CD4-positive, alpha-beta memory T cell (primary cell): ENCODE measurements at regions not wholly inside any gene's neighbourhood (a gene's known extent, or its start where the extent isn't known, plus 50 kb on each side); places are given as distances from the start of the nearest gene placed in this dataset.

Experiments
- CTCF ChIA-PET: fragments of 350-600 bp; sonication (Branson Sonifier 250); formaldehyde crosslinking; loops from one replicate; lab custom pipeline; 2021; ENCODE audit warnings: inconsistent platforms; ENCODE audit not compliant: partially characterized antibody; lab: Charles Lee
- POLR2A ChIA-PET: fragments of 350-600 bp; sonication (Branson Sonifier 250); formaldehyde crosslinking; loops from one replicate; lab custom pipeline; 2021; ENCODE audit not compliant: partially characterized antibody; lab: Charles Lee
- DNase-seq, 5 donors: peaks; one replicate each; pipeline versions ENCODE4 v3.0.0 to v3.0.0-alpha.2; 2020 to 2022; ENCODE audit warnings: mixed read lengths in 1 of 5
- H3K27ac ChIP-seq: one replicate; pipeline ENCODE4 v1.7.0; 2013; ENCODE audit warnings: low read depth, low read length
- H3K27me3 ChIP-seq: 2 replicates; pipeline ENCODE4 v1.7.0; 2013; ENCODE audit warnings: mild to moderate bottlenecking, low read length, moderate library complexity; ENCODE audit not compliant: insufficient read depth
- H3K36me3 ChIP-seq: 2 replicates; pipeline ENCODE4 v1.7.0; 2013; ENCODE audit warnings: mild to moderate bottlenecking, low read length, moderate library complexity; ENCODE audit not compliant: insufficient read depth
- H3K4me1 ChIP-seq: 2 replicates; pipeline ENCODE4 v1.7.0; 2013; ENCODE audit warnings: mild to moderate bottlenecking, low read length, moderate library complexity; ENCODE audit not compliant: insufficient read depth
- H3K4me3 ChIP-seq, 2 donors: one replicate each; pipeline ENCODE4 v1.7.0; 2013; ENCODE audit warnings: low read length in 2 of 2, mild to moderate bottlenecking in 1 of 2
- H3K9me3 ChIP-seq, 2 donors: one replicate each; pipeline ENCODE4 v1.7.0; 2013; ENCODE audit warnings: low read length in 2 of 2, control low read depth in 1 of 2; ENCODE audit not compliant: control insufficient read depth in 1 of 2
- H3K27ac Mint-ChIP-seq, 7 donors: one replicate each; pipeline ENCODE4 v1.8.0; 2020 to 2021; ENCODE audit warnings: mixed read lengths in 7 of 7, mild to moderate bottlenecking in 6 of 7, inconsistent platforms in 3 of 7, moderate library complexity in 3 of 7
- H3K27me3 Mint-ChIP-seq, 2 donors: one replicate each; pipeline ENCODE4 v1.8.0; 2020 to 2021; ENCODE audit warnings: mixed read lengths in 2 of 2
- H3K36me3 Mint-ChIP-seq, 2 donors: one replicate each; pipeline ENCODE4 v1.8.0; 2020 to 2021; ENCODE audit warnings: mixed read lengths in 2 of 2, inconsistent platforms in 1 of 2, mild to moderate bottlenecking in 1 of 2
- H3K4me1 Mint-ChIP-seq, 4 donors: one replicate each; pipeline ENCODE4 v1.8.0; 2020 to 2021; ENCODE audit warnings: mixed read lengths in 4 of 4, mild to moderate bottlenecking in 1 of 4
- H3K4me3 Mint-ChIP-seq, 8 donors: one replicate each; pipeline ENCODE4 v1.8.0; 2020 to 2021; ENCODE audit warnings: mixed read lengths in 8 of 8, mild to moderate bottlenecking in 7 of 8, moderate library complexity in 6 of 8, inconsistent platforms in 3 of 8
- H3K9me3 Mint-ChIP-seq, 8 donors: one replicate each; pipeline ENCODE4 v1.8.0; 2020 to 2021; ENCODE audit warnings: mixed read lengths in 8 of 8, mild to moderate bottlenecking in 5 of 8, inconsistent platforms in 3 of 8, moderate library complexity in 1 of 8
- intact Hi-C: fragments of 100-400 bp; cut with micrococcal nuclease; formaldehyde crosslinking; loops from one replicate; pipeline ENCODE4 v1.15.1; 2023

GRCh38 chr1:5562331-5562730 lies 429.9 kb downstream of the NPHP4 start:
- H3K36me3 Mint-ChIP-seq = peaks cover 0 to 1% of the 10 kb centered on the region in 2 donors
- peaks cover 0 to 2% of the 10 kb centered on the region in 2 donors for H3K27me3 Mint-ChIP-seq
- CTCF ChIA-PET = no interaction called here

GRCh38 chr1:5559078-5559477 lies 433.1 kb downstream of the NPHP4 start:
- no peak overlapping the region for H3K4me3 ChIP-seq
- Mint-ChIP-seq H3K4me3 (no peak overlapping the region), H3K36me3 (peaks cover 0 to 1% of the 10 kb centered on the region in 2 donors), H3K9me3 (peaks cover 2 to 16% (median 10%) of the 10 kb centered on the region in 8 donors), H3K27me3 (peaks cover 2% of the 10 kb centered on the region in 2 donors), H3K27ac (no peak overlapping the region), H3K4me1 (no peaks in the 10 kb centered on the region)
- no peaks in the 10 kb centered on the region for H3K36me3 ChIP-seq
- no peak for DNase-seq
- CTCF ChIA-PET = no interaction called here
- POLR2A ChIA-PET = no interaction called here
- no peaks in the 10 kb centered on the region for H3K27me3 ChIP-seq
- intact Hi-C loops = no loop called here
- no peaks in the 10 kb centered on the region for H3K4me1 ChIP-seq
- H3K27ac ChIP-seq = no peak overlapping the region
- H3K9me3 ChIP-seq = no peaks in the 10 kb centered on the region

More at GRCh38 chr1:5562331-5562730, 429.9 kb downstream of the NPHP4 start:
- Histone ChIP-seq H3K36me3 (no peaks in the 10 kb centered on the region), H3K9me3 (no peaks in the 10 kb centered on the region), H3K4me1 (no peaks in the 10 kb centered on the region), H3K27me3 (no peaks in the 10 kb centered on the region), H3K4me3 (no peak overlapping the region), H3K27ac (no peak overlapping the region)
- POLR2A ChIA-PET = no interaction called here
- H3K4me3 Mint-ChIP-seq = no peak overlapping the region
- no peak overlapping the region for H3K27ac Mint-ChIP-seq
- no peak for DNase-seq
- no peaks in the 10 kb centered on the region for H3K4me1 Mint-ChIP-seq
- H3K9me3 Mint-ChIP-seq = peaks cover 2 to 16% (median 10%) of the 10 kb centered on the region in 8 donors
- intact Hi-C loops = no loop called here

- H3K4me1 Mint-ChIP-seq = no peaks in the 10 kb centered on the region
- ChIA-PET CTCF (no interaction called here), POLR2A (no interaction called here)
- Histone ChIP-seq H3K4me1 (no peaks in the 10 kb centered on the region), H3K4me3 (no peak overlapping the region), H3K27me3 (no peaks in the 10 kb centered on the region), H3K27ac (no peak overlapping the region), H3K9me3 (no peaks in the 10 kb centered on the region), H3K36me3 (no peaks in the 10 kb centered on the region)
- H3K27me3 Mint-ChIP-seq = peaks cover 2 to 6% of the 10 kb centered on the region in 2 donors
- no peak for DNase-seq
- H3K27ac Mint-ChIP-seq = no peak overlapping the region
- peaks cover 2 to 16% (median 10%) of the 10 kb centered on the region in 8 donors for H3K9me3 Mint-ChIP-seq
- H3K4me3 Mint-ChIP-seq = no peak overlapping the region
- intact Hi-C loops = no loop called here
- peaks cover 0 to 1% of the 10 kb centered on the region in 2 donors for H3K36me3 Mint-ChIP-seq
Measured at GRCh38 chr1:5555853-5556252, 436.4 kb downstream of the NPHP4 start.

- Mint-ChIP-seq H3K4me1 (no peaks in the 10 kb centered on the region), H3K36me3 (peaks cover 0 to 1% of the 10 kb centered on the region in 2 donors), H3K9me3 (peaks cover 2 to 19% (median 10%) of the 10 kb centered on the region in 8 donors), H3K27ac (no peak overlapping the region), H3K4me3 (no peak overlapping the region), H3K27me3 (peaks cover 4 to 11% of the 10 kb centered on the region in 2 donors)
- intact Hi-C loops = no loop called here
- POLR2A ChIA-PET = no interaction called here
- CTCF ChIA-PET = no interaction called here
- no peaks in the 10 kb centered on the region for H3K4me1 ChIP-seq
- no peak for DNase-seq
- H3K27me3 ChIP-seq = no peaks in the 10 kb centered on the region
- no peaks in the 10 kb centered on the region for H3K36me3 ChIP-seq
- no peak overlapping the region for H3K27ac ChIP-seq
- no peak overlapping the region for H3K4me3 ChIP-seq
- no peaks in the 10 kb centered on the region for H3K9me3 ChIP-seq
Measured at GRCh38 chr1:5554784-5555183, 437.4 kb downstream of the NPHP4 start.

- POLR2A ChIA-PET = no interaction called here
- Histone ChIP-seq H3K4me1 (no peaks in the 10 kb centered on the region), H3K9me3 (no peaks in the 10 kb centered on the region), H3K27me3 (no peaks in the 10 kb centered on the region), H3K27ac (no peak overlapping the region), H3K36me3 (no peaks in the 10 kb centered on the region), H3K4me3 (no peak overlapping the region)
- DNase-seq = no peak
- H3K9me3 Mint-ChIP-seq = peaks cover 2 to 17% (median 10%) of the 10 kb centered on the region in 8 donors
- CTCF ChIA-PET = no interaction called here
- peaks cover 4 to 12% of the 10 kb centered on the region in 2 donors for H3K27me3 Mint-ChIP-seq
- H3K4me3 Mint-ChIP-seq = no peak overlapping the region
- peaks cover 0 to 1% of the 10 kb centered on the region in 2 donors for H3K36me3 Mint-ChIP-seq
- H3K27ac Mint-ChIP-seq = no peak overlapping the region
- no peaks in the 10 kb centered on the region for H3K4me1 Mint-ChIP-seq
- intact Hi-C loops = no loop called here
Measured at GRCh38 chr1:5554111-5554510, 438.1 kb downstream of the NPHP4 start.

GRCh38 chr1:5552787-5553484 lies 439.3 kb downstream of the NPHP4 start:
- Mint-ChIP-seq H3K27ac (no peak overlapping the region), H3K4me3 (no peak overlapping the region), H3K4me1 (no peaks in the 10 kb centered on the region), H3K9me3 (peaks cover 0 to 8% (median 2%) of the 10 kb centered on the region in 8 donors), H3K27me3 (peaks cover 5 to 12% of the 10 kb centered on the region in 2 donors), H3K36me3 (peaks cover 0 to 1% of the 10 kb centered on the region in 2 donors)
- CTCF ChIA-PET = no interaction called here
- Histone ChIP-seq H3K4me3 (no peak overlapping the region), H3K9me3 (no peaks in the 10 kb centered on the region), H3K4me1 (no peaks in the 10 kb centered on the region), H3K36me3 (no peaks in the 10 kb centered on the region), H3K27ac (no peak overlapping the region), H3K27me3 (no peaks in the 10 kb centered on the region)
- no peak for DNase-seq
- intact Hi-C loops = no loop called here
- POLR2A ChIA-PET = no interaction called here

GRCh38 chr1:5551274-5551975 lies 440.8 kb downstream of the NPHP4 start:
- no peaks in the 10 kb centered on the region for H3K36me3 ChIP-seq
- CTCF ChIA-PET = no interaction called here
- no peaks in the 10 kb centered on the region for H3K9me3 ChIP-seq
- no peak overlapping the region for H3K27ac ChIP-seq
- Mint-ChIP-seq H3K4me3 (no peak overlapping the region), H3K4me1 (no peaks in the 10 kb centered on the region), H3K27ac (no peak overlapping the region), H3K9me3 (peaks cover 0 to 7% (median under 1%) of the 10 kb centered on the region in 8 donors), H3K36me3 (no peaks in the 10 kb centered on the region), H3K27me3 (peaks cover 5 to 10% of the 10 kb centered on the region in 2 donors)
- no peak overlapping the region for H3K4me3 ChIP-seq
- intact Hi-C loops = no loop called here
- H3K27me3 ChIP-seq = no peaks in the 10 kb centered on the region
- no peak for DNase-seq
- POLR2A ChIA-PET = no interaction called here
- H3K4me1 ChIP-seq = no peaks in the 10 kb centered on the region
